HFFc6 (cell line): ENCODE measurements at regions not wholly inside any gene's neighbourhood (a gene's known extent, or its start where the extent isn't known, plus 50 kb on each side); places are given as distances from the start of the nearest gene placed in this dataset.

Experiments used
- DNase-seq: peaks from one replicate; pipeline ENCODE4 v3.0.0-alpha.2; 2018
- H3K27ac Mint-ChIP-seq: 2 replicates; pipeline ENCODE4 v1.8.0; 2020; ENCODE audit warnings: mild to moderate bottlenecking, mixed read lengths
- H3K27me3 Mint-ChIP-seq: 2 replicates; pipeline ENCODE4 v1.8.0; 2021; ENCODE audit warnings: mild to moderate bottlenecking, moderate library complexity, mixed read lengths; ENCODE audit not compliant: insufficient read depth
- H3K36me3 Mint-ChIP-seq: 2 replicates; pipeline ENCODE4 v1.8.0; 2021; ENCODE audit warnings: low read depth, mixed read lengths
- H3K4me1 Mint-ChIP-seq: 2 replicates; pipeline ENCODE4 v1.8.0; 2020; ENCODE audit warnings: low read depth, mixed read lengths
- H3K4me3 Mint-ChIP-seq: 2 replicates; pipeline ENCODE4 v1.8.0; 2020; ENCODE audit warnings: mild to moderate bottlenecking, moderate library complexity, mixed read lengths
- H3K9me3 Mint-ChIP-seq: 2 replicates; pipeline ENCODE4 v1.8.0; 2020; ENCODE audit warnings: mild to moderate bottlenecking, mixed read lengths
- TF ChIP-seq, protein P1 (sequence below): fragments of 200-600 bp; sonication (generic); IDR thresholded peaks from 2 replicates; pipeline ENCODE4 v1.5.0; 2021; ENCODE audit warnings: antibody characterized with exemption, mild to moderate bottlenecking

DNA sequence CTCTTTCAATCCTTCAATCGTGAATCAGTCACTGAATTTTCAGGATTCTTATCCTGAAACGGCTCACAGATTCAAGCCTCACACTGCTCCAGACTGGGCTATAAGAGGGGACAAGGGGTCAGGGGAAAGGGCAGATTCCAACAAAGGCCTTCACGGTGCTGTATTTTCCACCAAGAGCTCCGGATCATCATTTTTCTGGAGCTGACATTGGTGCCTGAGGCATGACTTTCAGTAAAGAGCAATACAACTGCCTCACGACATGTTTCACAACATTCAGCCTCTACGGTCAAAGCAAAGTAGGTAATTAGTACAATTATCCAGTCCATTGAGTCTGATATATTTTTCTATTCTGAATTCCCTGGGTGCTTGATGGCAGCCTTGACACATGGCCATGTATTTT, 185.0 kb upstream of the PRICKLE2 start:
- TF ChIP-seq, protein P1, sequence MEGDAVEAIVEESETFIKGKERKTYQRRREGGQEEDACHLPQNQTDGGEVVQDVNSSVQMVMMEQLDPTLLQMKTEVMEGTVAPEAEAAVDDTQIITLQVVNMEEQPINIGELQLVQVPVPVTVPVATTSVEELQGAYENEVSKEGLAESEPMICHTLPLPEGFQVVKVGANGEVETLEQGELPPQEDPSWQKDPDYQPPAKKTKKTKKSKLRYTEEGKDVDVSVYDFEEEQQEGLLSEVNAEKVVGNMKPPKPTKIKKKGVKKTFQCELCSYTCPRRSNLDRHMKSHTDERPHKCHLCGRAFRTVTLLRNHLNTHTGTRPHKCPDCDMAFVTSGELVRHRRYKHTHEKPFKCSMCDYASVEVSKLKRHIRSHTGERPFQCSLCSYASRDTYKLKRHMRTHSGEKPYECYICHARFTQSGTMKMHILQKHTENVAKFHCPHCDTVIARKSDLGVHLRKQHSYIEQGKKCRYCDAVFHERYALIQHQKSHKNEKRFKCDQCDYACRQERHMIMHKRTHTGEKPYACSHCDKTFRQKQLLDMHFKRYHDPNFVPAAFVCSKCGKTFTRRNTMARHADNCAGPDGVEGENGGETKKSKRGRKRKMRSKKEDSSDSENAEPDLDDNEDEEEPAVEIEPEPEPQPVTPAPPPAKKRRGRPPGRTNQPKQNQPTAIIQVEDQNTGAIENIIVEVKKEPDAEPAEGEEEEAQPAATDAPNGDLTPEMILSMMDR: no peak

GRCh38 chr3:64408770-64409169, 183.5 kb upstream of the PRICKLE2 start:
- Mint-ChIP-seq H3K27ac (no peak overlapping the region), H3K4me1 (peaks cover 13% of the 10 kb centered on the region), H3K36me3 (no peaks in the 10 kb centered on the region), H3K27me3 (peaks cover 2% of the 10 kb centered on the region; the same call in 1 of the 2 replicates), H3K4me3 (no peak overlapping the region), H3K9me3 (no peaks in the 10 kb centered on the region)
- TF ChIP-seq, protein P1: no peak
- DNase-seq: peak; percentile 6

More for the DNA sequence above, 185.0 kb upstream of the PRICKLE2 start:
- H3K4me1 Mint-ChIP-seq: peaks cover 13% of the 10 kb centered on the region
- no peak overlapping the region for H3K27ac Mint-ChIP-seq
- H3K4me3 Mint-ChIP-seq: no peak overlapping the region
- H3K36me3 Mint-ChIP-seq: no peaks in the 10 kb centered on the region
- no peak for DNase-seq
- H3K9me3 Mint-ChIP-seq: no peaks in the 10 kb centered on the region
- peaks cover 2% of the 10 kb centered on the region; the same call in 1 of the 2 replicates for H3K27me3 Mint-ChIP-seq

DNA sequence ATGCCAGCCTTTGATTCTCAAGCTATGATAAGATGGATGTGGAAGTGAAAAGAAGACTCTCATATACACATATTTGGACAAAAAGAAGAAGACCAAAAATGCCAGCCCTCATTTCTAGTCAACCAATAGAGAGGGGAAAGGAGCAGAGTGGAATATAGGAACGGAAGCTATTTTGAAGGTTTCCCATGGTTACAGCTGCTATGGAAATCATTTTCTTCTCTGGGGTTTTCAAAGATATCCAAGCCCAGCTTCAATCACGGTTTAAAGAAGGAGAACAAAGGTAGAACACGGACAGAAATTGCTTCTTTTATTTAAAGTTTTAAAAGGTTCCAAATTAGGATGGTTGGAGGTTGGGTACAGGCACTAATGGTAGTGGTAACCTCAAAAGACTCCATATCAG, 181.0 kb upstream of the PRICKLE2 start:
- H3K4me1 Mint-ChIP-seq: peaks cover 11% of the 10 kb centered on the region

GRCh38 chr3:64405211-64405835, 180.1 kb upstream of the PRICKLE2 start:
- Mint-ChIP-seq H3K9me3 (no peaks in the 10 kb centered on the region), H3K4me1 (peaks cover 8% of the 10 kb centered on the region), H3K4me3 (no peak overlapping the region), H3K27me3 (peaks cover 2% of the 10 kb centered on the region; the same call in 1 of the 2 replicates), H3K36me3 (no peaks in the 10 kb centered on the region), H3K27ac (no peak overlapping the region)
- TF ChIP-seq, protein P1: no peak
- no peak for DNase-seq

More for the DNA sequence above, 181.0 kb upstream of the PRICKLE2 start:
- DNase-seq: no peak
- Mint-ChIP-seq H3K4me3 (no peak overlapping the region), H3K27ac (no peak overlapping the region), H3K36me3 (no peaks in the 10 kb centered on the region), H3K9me3 (no peaks in the 10 kb centered on the region), H3K27me3 (peaks cover 2% of the 10 kb centered on the region; the same call in 1 of the 2 replicates)
- TF ChIP-seq, protein P1: no peak; the same call in 1 of the 2 replicates

- no peak for DNase-seq
- TF ChIP-seq, protein P1: no peak
- Mint-ChIP-seq H3K4me1 (peaks cover 35% of the 10 kb centered on the region), H3K36me3 (no peaks in the 10 kb centered on the region), H3K27me3 (no peaks in the 10 kb centered on the region), H3K4me3 (no peak overlapping the region), H3K9me3 (no peaks in the 10 kb centered on the region), H3K27ac (no peak overlapping the region)
Measured at GRCh38 chr3:64400706-64401105, 175.4 kb upstream of the PRICKLE2 start.
